Posterior vena cava (tissue), 2 donors: ENCODE measurements at regions not wholly inside any gene's neighbourhood (a gene's known extent, or its start where the extent isn't known, plus 50 kb on each side); places are given as distances from the start of the nearest gene placed in this dataset.

Experiments
- DNase-seq: peaks from one replicate; pipeline ENCODE4 v3.0.0-alpha.2; 2020; ENCODE audit warnings: low spot score
- intact Hi-C, 2 donors: fragments of 100-400 bp; cut with DNase I; formaldehyde crosslinking; loops; one replicate each; pipeline versions ENCODE4 v1.14.1 to v1.14.2; 2022 to 2023
- donor health status: DM: yes; HTN: yes; CAD: no.
- donor health status: DM: yes; HTN: yes; CAD: no.

DNA sequence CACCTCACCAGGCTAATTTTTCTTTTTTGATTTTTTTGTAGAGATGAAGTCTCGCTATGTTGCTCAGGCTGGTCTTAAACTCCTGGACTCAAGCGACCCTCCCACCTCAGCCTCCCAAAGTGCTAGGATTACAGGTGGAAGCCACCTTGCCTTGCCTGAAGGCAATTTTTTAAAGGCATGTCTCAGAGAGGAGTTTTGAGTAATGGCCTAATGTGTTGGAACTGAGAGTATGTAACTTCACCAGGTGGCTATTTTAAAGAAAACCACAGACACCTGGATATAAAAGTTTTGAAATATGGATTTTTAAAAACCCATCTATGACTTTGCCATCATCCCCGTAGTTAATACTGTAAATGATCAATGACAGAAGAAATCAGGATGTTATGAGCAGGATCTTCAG lies 119.8 kb upstream of the ATP8B1 start:
- no peak for DNase-seq
- intact Hi-C loops: no loop called here

DNA sequence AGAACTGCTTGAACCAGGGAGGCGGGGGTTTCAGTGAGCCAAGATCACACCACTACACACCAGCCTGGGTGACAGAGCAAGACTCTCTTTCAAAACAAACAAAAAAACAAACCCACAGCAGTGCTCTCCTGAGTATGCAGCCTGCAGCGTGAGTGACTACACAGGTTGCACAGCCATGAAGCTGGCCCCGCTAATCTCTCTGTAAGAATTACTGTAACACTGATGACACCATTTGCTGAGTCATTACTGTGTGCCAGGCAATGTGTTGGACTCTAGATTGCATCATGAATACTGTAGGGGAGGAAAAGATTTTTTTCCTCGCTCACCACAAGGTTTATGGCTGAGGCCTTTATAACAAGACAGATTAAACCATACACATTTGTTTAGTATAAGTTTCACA lies 118.6 kb upstream of the ATP8B1 start:
- DNase-seq: no peak
- intact Hi-C loops: no loop called here

DNA sequence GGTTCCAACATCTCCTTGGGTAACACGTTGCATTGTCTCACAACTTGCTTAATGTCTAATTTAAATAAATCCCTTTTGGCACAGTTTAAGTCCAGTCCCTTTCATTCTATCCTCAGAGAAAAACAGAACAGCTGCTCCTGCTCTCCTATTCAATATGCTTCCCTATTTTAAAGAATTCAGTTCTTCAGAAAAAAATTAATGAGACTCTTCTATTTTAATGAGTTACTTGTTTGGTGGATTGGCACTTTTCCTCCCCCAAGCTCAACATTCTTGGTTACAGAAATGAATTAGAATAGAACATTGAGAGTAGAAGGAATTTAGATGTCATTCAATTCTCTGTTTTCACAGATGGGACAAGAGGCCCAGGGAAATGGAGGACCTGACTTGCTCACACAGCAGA lies 116.9 kb upstream of the ATP8B1 start:
- intact Hi-C loops: no loop called here
- no peak for DNase-seq

DNA sequence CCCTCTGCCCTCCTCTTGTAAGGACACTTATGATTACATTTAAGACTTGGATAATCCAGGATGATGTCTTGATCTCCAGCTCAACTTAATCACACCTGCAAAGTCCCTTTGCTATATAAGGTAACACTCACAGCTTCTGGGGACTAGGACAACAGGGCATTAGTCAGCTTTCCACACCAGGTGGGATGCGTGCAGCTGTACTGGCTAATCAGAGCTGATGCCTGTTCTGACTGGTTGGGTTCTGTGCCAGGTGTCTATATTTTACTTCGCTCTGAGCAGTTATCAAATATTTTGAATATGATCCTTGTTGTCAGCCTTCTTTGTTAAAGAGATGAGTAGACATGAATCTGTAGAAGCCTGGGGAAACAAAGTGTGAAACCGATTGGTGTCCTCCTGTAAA lies 115.5 kb upstream of the ATP8B1 start:
- no peak for DNase-seq
- intact Hi-C loops: loop anchor here in 1 of 2 donors (5.0 kb wide), 1 partner anchor 796 kb away; no protein-coding TSS in a partner anchor

DNA sequence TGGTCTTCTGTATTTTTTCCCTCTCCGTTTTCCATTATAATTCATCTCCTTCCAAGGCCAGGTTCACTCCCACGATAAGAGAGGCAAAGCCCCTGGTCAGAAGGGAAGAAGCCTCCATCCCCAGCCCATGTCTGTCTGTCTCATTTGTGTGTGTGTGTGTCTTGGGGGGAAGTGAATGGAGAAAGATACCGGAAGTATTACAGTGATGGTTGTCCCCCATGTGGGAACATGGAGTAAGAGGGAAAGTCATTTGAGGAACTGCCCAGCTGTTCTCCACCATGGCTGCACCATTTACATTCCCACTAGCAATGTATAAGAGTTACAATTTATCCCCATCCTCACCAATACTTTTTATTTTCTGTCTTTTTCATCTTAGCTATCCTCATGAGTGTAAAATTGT lies 113.6 kb upstream of the ATP8B1 start:
- intact Hi-C loops: loop anchor here in 1 of 2 donors (5.0 kb wide), 1 partner anchor 794 kb away; no protein-coding TSS in a partner anchor
- DNase-seq: no peak

DNA sequence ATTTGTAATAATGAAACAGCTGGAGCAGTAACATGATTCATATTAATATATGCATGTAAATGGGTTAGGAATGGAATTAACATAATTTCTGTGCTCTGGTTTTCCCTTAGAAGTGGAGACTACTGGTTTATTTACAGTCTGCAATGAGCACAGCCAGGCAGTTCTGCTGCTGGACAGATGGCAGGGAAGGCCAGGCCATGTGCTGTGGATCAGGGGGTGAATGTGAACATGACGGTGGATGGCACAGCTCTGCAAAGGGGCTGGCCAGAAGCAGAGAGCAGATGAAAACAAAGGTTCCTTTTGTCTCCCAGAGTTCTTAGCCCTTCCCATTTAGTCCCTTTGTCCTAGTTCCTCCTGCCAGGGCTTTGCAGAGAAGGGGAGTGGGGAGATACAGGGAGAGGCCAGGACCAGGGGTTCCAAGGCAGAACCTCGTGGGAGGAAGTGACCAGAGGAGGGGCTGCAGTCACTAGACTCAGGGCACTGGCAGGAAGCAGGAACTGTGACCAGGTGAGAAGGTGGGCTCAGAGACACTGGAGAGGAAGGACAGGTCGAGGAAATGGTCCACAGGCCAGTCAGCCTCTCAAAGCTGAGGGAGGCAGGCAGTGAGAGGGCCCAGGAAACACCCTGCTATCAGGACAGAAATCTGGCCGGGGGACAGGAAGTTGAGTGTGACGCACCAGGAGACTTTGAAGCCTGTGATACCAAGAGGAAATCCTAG lies 112.9 kb upstream of the ATP8B1 start:
- intact Hi-C loops: loop anchor here in 1 of 2 donors (5.0 kb wide), 1 partner anchor 794 kb away; no protein-coding TSS in a partner anchor
- DNase-seq: no peak

DNA sequence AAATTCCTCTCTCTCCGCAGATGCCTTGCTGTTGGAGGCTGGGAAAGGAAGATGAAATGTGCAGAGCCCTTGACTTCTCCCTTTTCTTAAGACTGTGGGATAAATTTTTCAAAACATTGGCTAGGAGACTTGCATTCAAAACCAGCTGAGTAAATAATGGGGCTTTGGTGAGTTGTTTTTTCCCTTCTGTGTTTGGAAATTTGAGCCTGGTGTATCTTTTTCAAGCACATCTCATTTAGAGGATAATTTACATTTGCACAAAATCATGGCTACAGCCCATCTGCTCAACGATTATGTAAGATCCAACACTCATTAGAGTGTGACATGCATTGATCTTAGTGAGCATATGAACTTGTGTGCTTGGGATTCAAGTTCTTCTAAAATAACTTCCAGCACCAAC lies 112.1 kb upstream of the ATP8B1 start:
- intact Hi-C loops: loop anchor here in 1 of 2 donors (5.0 kb wide), 1 partner anchor 793 kb away; no protein-coding TSS in a partner anchor
- DNase-seq: no peak

DNA sequence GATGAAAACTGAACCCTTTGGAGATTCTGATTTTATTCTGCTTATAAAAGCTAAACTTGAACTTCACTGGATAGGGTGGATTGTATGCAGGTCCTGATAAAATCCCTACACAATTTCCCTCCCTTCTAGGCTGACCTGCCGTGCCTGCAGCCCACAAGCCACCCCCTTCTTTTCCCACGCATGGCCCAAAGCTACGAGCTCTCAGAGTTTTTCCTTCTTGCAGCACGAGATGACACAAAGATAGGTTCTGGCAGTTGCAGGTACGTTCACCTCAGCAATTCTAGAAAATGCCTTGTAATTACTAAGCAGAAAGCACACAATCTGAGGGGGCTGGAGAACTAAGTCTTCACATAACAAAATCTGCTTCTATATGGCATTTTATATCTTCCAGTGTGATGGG lies 110.6 kb upstream of the ATP8B1 start:
- intact Hi-C loops: no loop called here
- DNase-seq: no peak

DNA sequence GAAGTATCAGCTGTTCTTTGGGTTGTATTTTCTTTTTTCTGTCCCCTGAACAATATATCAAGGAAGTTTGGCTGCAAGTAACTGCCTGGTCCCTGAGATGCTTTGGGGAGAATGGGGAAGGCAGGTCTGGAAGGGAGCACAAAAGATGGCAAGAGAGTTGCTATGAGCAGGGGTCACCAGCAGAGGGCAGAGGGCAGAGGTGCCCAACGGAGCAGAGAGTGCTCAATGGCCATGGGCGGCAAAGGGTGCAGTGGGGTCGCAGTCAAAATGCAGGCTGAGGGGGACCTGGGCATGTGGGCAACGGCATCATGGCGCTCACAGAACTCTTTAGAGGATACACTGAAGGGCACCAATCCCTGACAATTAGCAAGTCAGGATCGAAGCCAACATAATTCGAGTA lies 107.7 kb upstream of the ATP8B1 start:
- DNase-seq: no peak
- intact Hi-C loops: no loop called here

DNA sequence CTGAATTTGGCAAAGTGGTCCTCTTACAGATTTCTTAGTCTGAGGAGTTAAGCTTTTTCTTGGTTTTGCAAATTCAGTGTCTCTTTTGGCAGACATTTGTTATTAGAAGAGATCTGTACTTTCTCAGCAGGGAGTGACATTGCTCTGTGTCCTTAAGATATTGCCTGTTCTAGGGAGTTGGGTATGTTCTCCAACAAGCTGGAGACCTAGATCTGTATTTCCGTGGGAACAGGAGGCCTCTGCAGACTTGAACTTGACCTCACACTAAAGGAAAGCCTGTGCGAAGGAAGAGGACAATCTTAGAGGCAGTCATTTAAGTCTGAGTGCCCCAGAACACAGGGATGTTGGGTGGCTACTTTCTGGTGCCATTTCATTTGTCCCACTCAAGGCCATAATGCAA lies 107.0 kb upstream of the ATP8B1 start:
- intact Hi-C loops: no loop called here
- no peak for DNase-seq

DNA sequence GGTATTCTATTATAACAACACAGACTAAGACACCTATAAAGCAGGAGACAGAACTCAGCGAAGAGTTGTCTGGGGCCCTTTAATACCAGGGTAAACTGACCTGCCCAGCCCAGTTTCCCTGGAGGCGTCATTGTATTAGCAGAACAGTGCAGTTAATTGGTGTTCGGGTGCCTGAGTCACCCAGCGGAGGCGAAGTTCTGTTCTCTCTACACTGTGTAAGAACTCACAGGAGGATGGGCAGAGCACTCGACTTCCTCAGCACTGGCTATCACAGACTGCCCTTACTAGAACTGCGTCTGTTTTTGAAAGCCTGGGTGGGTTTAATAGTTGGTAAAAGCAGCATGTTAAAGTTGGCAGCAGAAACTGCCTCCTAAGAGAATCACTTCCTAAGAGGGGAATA lies 106.5 kb upstream of the ATP8B1 start:
- DNase-seq: no peak
- intact Hi-C loops: no loop called here

DNA sequence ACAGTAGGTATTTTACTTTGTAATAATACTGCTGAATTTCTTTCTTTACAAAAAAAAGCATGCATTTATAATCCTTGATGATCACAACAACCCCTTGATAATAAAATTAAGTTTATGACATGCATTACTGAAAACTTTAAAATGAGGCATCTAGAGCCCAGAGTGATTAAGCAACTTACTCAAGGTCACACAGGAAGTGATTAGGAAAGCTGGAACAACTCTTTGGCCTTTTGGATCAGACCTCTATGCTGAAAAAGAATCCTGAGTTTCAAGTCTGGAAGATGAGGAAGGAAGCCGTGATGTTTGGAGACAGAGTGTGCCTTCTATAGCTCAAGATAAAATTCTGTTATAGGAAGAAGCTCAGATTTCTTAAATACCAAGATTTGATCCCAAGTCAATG lies 105.0 kb upstream of the ATP8B1 start:
- no peak for DNase-seq
- intact Hi-C loops: no loop called here

DNA sequence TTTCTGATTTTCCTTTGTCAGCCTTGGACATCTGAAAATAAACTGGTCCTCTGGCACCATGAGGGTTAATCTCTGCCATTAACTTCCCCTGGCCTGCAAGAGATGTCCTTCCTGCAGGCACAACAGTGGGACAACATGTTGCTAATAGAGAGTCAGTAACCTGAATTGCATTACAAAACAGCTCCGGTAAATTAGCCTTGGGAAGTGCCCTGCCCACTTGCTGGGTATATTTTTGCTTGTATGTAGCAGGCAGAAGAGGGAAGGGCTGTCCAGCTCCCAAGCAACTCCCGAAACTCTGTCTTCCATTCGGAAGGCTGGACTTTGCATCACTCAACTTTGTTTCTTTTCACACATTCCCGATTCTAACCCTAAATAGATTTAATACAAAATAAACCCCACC lies 104.4 kb upstream of the ATP8B1 start:
- intact Hi-C loops: no loop called here
- DNase-seq: no peak

DNA sequence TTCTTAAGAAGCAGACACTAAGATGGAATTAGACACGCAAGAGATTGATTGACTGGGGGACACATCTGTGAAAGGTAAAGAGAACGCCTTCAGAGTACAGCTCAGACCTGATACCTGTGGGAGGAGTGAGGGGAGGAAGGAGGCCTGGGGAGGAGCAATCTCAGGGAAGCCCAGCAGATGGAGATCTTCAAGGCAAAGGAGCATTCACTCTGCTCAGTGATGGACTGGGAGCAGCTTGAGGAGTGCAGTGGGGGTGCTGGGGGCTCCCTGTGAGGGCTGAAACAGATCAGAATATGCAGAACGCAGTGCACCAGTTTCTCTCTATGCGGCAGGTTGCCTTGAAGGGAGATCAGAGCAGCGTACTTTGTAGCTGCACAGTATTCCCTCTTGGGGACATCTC lies 103.7 kb upstream of the ATP8B1 start:
- intact Hi-C loops: no loop called here
- DNase-seq: no peak

DNA sequence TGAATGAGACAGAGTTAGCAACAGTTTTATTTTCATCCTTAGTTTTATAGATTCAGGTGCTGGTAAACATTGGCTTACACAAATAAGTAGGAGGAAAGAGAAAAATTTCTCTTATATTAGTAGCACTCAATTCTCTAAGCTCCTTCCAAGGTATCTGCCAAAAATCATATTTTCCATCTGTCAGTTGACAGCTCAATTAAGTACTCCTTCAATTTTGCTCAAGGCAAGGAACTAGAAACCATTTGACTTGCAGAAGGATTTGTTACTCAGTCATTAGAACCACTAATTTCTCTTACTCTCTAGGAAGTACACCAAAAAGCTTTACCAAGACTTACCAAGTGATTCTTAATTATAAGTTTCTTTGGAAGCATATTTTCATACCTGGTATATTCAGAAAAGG lies 101.4 kb upstream of the ATP8B1 start:
- intact Hi-C loops: no loop called here
- no peak for DNase-seq

DNA sequence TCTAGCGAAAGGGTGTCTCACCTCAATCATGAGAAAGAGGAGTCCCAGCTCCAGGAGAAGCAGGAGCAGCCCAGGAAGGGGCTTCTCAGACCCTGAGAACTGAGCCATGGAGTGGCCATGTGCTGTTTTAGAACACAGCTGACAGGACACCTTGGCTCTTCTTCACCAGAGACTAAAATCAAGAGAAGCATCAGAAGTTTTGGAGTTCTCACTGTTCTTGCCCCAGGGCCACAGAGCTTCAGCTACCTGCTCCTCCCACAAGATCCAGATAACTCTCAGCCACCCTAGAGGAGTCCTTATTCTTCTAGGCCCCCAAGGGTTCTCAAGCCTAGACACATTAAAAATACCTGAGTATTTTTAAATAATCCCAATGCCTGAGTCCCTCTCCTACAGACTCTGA lies 99.6 kb upstream of the ATP8B1 start:
- DNase-seq: no peak
- intact Hi-C loops: no loop called here

DNA sequence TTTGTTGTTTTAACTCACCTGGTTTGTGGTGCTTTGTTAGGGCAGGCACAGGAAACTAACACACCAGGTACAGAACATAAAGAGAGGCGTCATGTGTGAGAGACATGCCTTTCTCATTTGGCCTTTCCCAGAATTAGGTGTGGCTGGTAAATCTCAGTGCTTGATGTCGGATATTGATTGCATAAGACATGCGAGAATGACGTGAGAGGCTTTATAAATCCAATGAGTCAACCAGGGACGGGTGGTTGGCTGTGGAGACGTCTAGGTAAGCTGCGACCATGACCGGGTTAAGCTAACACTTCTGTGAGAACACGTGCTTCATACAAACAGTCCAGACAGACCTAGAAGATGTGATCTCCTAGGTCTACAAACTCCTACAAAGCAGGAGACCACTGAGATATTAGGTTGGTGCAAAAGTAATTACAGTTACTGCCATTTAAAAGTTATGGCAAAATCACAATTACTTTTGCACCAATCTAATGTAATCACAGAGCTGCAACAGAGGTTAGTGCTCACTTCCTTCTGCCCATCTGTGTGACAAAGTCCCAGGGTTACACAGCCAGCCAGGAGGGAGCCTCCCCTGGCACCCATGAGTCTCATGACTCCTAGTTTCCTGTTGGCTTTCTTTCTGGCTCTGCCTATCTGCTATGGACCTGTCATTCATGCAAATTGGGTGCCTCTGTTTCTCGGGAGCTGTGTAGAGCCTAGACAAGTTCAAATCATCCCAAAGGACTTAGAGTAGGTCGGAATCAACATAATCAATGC lies 98.9 kb upstream of the ATP8B1 start:
- no peak for DNase-seq
- intact Hi-C loops: no loop called here

DNA sequence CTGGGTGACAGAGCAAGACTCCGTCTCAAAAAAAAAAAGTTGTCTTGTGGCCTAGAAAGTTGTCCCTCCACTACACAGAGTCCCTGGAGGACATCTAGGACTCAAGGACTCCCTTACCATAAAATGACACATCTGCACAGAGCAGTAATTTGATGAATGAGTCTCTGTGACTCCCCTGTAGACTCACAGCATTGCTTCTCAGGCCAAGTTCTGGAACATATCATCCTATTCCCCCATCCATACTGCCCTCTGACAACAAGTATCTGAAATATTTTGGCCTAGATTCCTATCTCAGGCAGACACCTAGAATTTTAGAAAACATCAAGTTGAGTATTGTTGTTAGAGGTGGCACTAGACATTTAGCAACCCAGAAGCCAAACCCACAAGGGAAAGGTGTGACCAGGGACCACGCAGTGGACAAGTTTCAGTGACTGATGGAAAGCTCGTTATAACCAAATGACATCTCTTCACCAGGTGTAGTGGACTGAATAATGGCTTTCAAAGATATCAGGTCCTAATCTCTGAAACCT lies 97.9 kb upstream of the ATP8B1 start:
- intact Hi-C loops: no loop called here
- no peak for DNase-seq

DNA sequence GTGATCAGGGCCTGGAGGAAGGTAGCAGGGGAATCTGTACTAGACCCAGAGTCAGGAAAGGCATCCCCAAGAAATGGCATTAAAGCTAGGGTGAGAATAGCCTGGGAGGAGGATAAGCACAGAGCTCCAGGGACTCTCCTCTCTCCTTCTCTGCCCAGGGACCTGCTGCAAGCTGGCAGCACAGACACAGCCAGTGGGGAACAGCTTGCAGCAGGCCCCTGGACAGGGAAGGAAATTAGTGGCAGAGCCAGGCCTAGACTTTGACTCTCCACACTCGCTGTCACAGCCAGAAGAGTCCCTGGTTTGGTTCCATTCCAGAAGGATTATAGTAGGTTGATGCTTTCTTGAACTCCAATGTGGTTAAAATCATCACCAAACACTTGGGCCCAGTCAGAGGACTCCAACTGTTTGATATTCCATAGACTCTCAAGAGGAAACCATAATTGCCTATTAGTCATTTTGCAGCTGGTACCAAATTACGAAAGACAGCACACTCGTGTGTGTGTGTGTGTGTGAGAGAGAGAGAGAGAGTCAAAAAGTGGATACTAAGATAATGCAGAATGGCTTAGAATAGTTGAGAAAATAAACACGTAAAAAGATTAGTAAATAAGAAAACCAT lies 95.5 kb upstream of the ATP8B1 start:
- no peak for DNase-seq
- intact Hi-C loops: no loop called here

DNA sequence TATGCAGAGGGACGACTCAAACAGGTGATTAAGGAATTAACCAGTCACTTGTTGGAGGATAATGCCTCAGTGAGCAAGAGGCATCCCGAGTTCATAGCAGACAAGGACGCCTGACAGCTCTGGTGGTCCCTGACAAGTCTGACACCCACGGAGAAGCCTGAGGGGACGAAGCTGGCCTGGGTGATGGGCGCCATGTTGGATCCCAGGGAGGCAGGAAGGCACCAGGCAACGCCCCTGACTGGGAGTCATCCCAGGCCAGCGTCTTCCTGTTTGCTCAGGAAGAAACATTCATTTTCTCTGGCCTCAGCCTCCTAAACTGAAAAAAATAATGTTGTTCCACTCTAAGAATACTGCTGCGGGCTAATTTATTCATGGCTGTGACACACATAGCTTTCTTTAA lies 92.1 kb upstream of the ATP8B1 start:
- no peak for DNase-seq
- intact Hi-C loops: no loop called here
